GM23338 (cell line): ENCODE measurements at regions not wholly inside any gene's neighbourhood (a gene's known extent, or its start where the extent isn't known, plus 50 kb on each side); places are given as distances from the start of the nearest gene placed in this dataset.

Experiments used
- CREB1 ChIP-seq: fragments of 250-450 bp; sonication (Bioruptor Pico); IDR thresholded peaks from 2 replicates; pipeline ENCODE4 v1.5.0; 2020; ENCODE audit warnings: low read depth, mild to moderate bottlenecking, moderate library complexity
- POLR2AphosphoS5 ChIP-seq: IDR thresholded peaks from 2 replicates; pipeline ENCODE4 v1.6.1; 2016; ENCODE audit warnings: antibody characterized with exemption, low read depth
- TF ChIP-seq, protein P1 (sequence below), 2 experiments: fragments of 200-600 bp in 1 of 2; sonication (generic) in 1 of 2; conservative IDR thresholded peaks; 2 replicates each; pipeline versions ENCODE4 v1.5.1 to v1.6.1; 2016 to 2017; ENCODE audit warnings: antibody characterized with exemption in 2 of 2, low read depth in 2 of 2, mild to moderate bottlenecking in 2 of 2, moderate library complexity in 1 of 2
- TF ChIP-seq, protein P2 (sequence below): IDR thresholded peaks from one replicate; pipeline ENCODE4 v1.6.1; 2018; ENCODE audit warnings: antibody characterized with exemption; ENCODE audit not compliant: unreplicated experiment

DNA sequence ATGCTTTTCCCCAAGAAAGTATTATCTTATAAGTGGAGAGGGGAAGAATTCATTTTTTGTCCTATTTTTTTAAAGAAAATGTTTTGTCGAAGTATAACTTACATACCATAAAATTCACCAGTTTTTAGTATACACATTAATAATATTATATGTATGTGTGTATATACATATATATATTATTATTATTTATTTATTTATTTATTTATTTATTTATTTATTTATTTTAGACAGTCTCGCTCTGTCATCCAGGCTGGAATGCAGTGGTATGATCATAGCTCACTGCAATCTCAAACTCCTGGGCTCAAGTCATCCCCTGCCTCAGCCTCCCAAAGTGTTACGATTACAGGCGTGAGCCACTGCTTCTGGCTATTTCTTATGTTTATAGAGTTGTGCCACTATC, 334.1 kb downstream of the ZNF674 start:
- TF ChIP-seq, protein P1, sequence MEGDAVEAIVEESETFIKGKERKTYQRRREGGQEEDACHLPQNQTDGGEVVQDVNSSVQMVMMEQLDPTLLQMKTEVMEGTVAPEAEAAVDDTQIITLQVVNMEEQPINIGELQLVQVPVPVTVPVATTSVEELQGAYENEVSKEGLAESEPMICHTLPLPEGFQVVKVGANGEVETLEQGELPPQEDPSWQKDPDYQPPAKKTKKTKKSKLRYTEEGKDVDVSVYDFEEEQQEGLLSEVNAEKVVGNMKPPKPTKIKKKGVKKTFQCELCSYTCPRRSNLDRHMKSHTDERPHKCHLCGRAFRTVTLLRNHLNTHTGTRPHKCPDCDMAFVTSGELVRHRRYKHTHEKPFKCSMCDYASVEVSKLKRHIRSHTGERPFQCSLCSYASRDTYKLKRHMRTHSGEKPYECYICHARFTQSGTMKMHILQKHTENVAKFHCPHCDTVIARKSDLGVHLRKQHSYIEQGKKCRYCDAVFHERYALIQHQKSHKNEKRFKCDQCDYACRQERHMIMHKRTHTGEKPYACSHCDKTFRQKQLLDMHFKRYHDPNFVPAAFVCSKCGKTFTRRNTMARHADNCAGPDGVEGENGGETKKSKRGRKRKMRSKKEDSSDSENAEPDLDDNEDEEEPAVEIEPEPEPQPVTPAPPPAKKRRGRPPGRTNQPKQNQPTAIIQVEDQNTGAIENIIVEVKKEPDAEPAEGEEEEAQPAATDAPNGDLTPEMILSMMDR (conservative IDR thresholded peaks at IDR 0.05; ENCODE audit: low read depth in 2 of 2), result no peak
- TF ChIP-seq POLR2AphosphoS5 (no peak), CREB1 (CRISPR knock-in tag) (no peak)
- TF ChIP-seq, protein P2, sequence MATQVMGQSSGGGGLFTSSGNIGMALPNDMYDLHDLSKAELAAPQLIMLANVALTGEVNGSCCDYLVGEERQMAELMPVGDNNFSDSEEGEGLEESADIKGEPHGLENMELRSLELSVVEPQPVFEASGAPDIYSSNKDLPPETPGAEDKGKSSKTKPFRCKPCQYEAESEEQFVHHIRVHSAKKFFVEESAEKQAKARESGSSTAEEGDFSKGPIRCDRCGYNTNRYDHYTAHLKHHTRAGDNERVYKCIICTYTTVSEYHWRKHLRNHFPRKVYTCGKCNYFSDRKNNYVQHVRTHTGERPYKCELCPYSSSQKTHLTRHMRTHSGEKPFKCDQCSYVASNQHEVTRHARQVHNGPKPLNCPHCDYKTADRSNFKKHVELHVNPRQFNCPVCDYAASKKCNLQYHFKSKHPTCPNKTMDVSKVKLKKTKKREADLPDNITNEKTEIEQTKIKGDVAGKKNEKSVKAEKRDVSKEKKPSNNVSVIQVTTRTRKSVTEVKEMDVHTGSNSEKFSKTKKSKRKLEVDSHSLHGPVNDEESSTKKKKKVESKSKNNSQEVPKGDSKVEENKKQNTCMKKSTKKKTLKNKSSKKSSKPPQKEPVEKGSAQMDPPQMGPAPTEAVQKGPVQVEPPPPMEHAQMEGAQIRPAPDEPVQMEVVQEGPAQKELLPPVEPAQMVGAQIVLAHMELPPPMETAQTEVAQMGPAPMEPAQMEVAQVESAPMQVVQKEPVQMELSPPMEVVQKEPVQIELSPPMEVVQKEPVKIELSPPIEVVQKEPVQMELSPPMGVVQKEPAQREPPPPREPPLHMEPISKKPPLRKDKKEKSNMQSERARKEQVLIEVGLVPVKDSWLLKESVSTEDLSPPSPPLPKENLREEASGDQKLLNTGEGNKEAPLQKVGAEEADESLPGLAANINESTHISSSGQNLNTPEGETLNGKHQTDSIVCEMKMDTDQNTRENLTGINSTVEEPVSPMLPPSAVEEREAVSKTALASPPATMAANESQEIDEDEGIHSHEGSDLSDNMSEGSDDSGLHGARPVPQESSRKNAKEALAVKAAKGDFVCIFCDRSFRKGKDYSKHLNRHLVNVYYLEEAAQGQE, result no peak
